H9 (cell line): ENCODE measurements at regions not wholly inside any gene's neighbourhood (a gene's known extent, or its start where the extent isn't known, plus 50 kb on each side); places are given as distances from the start of the nearest gene placed in this dataset.
"Not testable (repeated sequence)": the region's sequence is repeated elsewhere in the genome, so short reads cannot be mapped to it uniquely, and the experiment has no call there.

Experiments
- DNase-seq: peaks from one replicate; pipeline ENCODE4 v3.0.0-alpha.2; 2017
- H2AFZ ChIP-seq: one replicate; pipeline ENCODE4 v1.6.1; 2013; ENCODE audit warnings: mild to moderate bottlenecking, low read length, control low read depth, moderate library complexity
- H2AK5ac ChIP-seq: 2 replicates; pipeline ENCODE4 v1.6.1; 2013; ENCODE audit warnings: low read length, control low read depth, mixed read lengths; ENCODE audit not compliant: insufficient read length
- H2BK120ac ChIP-seq: one replicate; pipeline ENCODE4 v1.6.1; 2013; ENCODE audit warnings: low read depth, mild to moderate bottlenecking, low read length, control low read depth, inconsistent platforms; ENCODE audit not compliant: poor library complexity, severe bottlenecking
- H2BK12ac ChIP-seq: 2 replicates; pipeline ENCODE4 v1.6.1; 2013; ENCODE audit warnings: low read length, control low read depth, mixed read lengths, low read depth; ENCODE audit not compliant: insufficient read length
- H2BK15ac ChIP-seq: 2 replicates; pipeline ENCODE4 v1.6.1; 2013; ENCODE audit warnings: low read depth, low read length, control low read depth
- H2BK20ac ChIP-seq: one replicate; pipeline ENCODE4 v1.6.1; 2013; ENCODE audit warnings: low read depth, mild to moderate bottlenecking, low read length, control low read depth, inconsistent platforms; ENCODE audit not compliant: poor library complexity, severe bottlenecking
- H2BK5ac ChIP-seq: 2 replicates; pipeline ENCODE4 v1.6.1; 2013; ENCODE audit warnings: low read length, control low read depth, mixed read lengths; ENCODE audit not compliant: insufficient read length
- H3K14ac ChIP-seq: 2 replicates; pipeline ENCODE4 v1.6.1; 2013; ENCODE audit warnings: low read length, control low read depth; ENCODE audit not compliant: insufficient read depth
- H3K18ac ChIP-seq: 2 replicates; pipeline ENCODE4 v1.6.1; 2013; ENCODE audit warnings: low read depth, mild to moderate bottlenecking, mixed read lengths, low read length, control low read depth; ENCODE audit not compliant: insufficient read length
- H3K23ac ChIP-seq: 2 replicates; pipeline ENCODE4 v1.6.1; 2013; ENCODE audit warnings: low read length, control low read depth, mixed read lengths, low read depth; ENCODE audit not compliant: insufficient read length
- H3K23me2 ChIP-seq: 2 replicates; pipeline ENCODE4 v1.6.1; 2013; ENCODE audit warnings: low read depth, mild to moderate bottlenecking, mixed read lengths, low read length, control low read depth; ENCODE audit not compliant: insufficient read length, poor library complexity, severe bottlenecking
- H3K27ac ChIP-seq: 2 replicates; pipeline ENCODE4 v1.5.1; 2013; ENCODE audit warnings: low read length, control low read depth, mixed read lengths, low read depth; ENCODE audit not compliant: insufficient read length
- H3K27me3 ChIP-seq: 2 replicates; pipeline ENCODE4 v1.6.1; 2013; ENCODE audit warnings: low read length, control low read depth, inconsistent platforms; ENCODE audit not compliant: insufficient read depth
- H3K4ac ChIP-seq: 2 replicates; pipeline ENCODE4 v1.6.1; 2013; ENCODE audit warnings: low read depth, mild to moderate bottlenecking, control low read depth, inconsistent platforms, low read length, moderate library complexity
- H3K4me1 ChIP-seq: 2 replicates; pipeline ENCODE4 v1.6.1; 2013; ENCODE audit warnings: low read length, control low read depth, inconsistent platforms; ENCODE audit not compliant: insufficient read depth
- H3K4me2 ChIP-seq: 2 replicates; pipeline ENCODE4 v1.6.1; 2013; ENCODE audit warnings: low read length, control low read depth, mixed read lengths; ENCODE audit not compliant: insufficient read length, insufficient read depth
- H3K56ac ChIP-seq: 2 replicates; pipeline ENCODE4 v1.6.1; 2013; ENCODE audit warnings: low read depth, mild to moderate bottlenecking, mixed read lengths, low read length, control low read depth; ENCODE audit not compliant: insufficient read length
- H3K79me1 ChIP-seq: 2 replicates; pipeline ENCODE4 v1.6.1; 2013; ENCODE audit warnings: low read depth, mild to moderate bottlenecking, moderate library complexity, low read length, control low read depth, inconsistent platforms; ENCODE audit not compliant: insufficient read depth, poor library complexity, severe bottlenecking
- H3K79me2 ChIP-seq: 2 replicates; pipeline ENCODE4 v1.6.1; 2013; ENCODE audit warnings: low read length, control low read depth, inconsistent platforms; ENCODE audit not compliant: insufficient read depth
- H3K9ac ChIP-seq: 2 replicates; pipeline ENCODE4 v1.6.1; 2013; ENCODE audit warnings: low read length, control low read depth, mixed read lengths; ENCODE audit not compliant: insufficient read length; ENCODE audit errors: extremely low read depth
- H3K9me3 ChIP-seq: one replicate; pipeline ENCODE4 v1.6.1; 2013; ENCODE audit warnings: low read depth, low read length, inconsistent platforms; ENCODE audit not compliant: control insufficient read depth
- H3T11ph ChIP-seq: one replicate; pipeline ENCODE4 v1.6.1; 2013; ENCODE audit warnings: mild to moderate bottlenecking, low read length, control low read depth, inconsistent platforms
- H4K20me1 ChIP-seq: one replicate; pipeline ENCODE4 v1.6.1; 2013; ENCODE audit not compliant: control insufficient read depth, insufficient read length, insufficient read depth
- H4K5ac ChIP-seq: 2 replicates; pipeline ENCODE4 v1.6.1; 2013; ENCODE audit warnings: low read depth, mild to moderate bottlenecking, mixed read lengths, low read length, control low read depth; ENCODE audit not compliant: insufficient read length
- H4K8ac ChIP-seq: replicated peaks from 2 replicates; pipeline ENCODE4 v1.6.1; 2013; ENCODE audit warnings: low read length, control low read depth, mixed read lengths, low read depth; ENCODE audit not compliant: insufficient read length
- H4K91ac ChIP-seq: 2 replicates; pipeline ENCODE4 v1.6.1; 2013; ENCODE audit warnings: low read depth, mild to moderate bottlenecking, moderate library complexity, mixed read lengths, low read length, control low read depth; ENCODE audit not compliant: insufficient read length
- H3K27ac Mint-ChIP-seq, 3 experiments: 2 replicates in 2 of 3; 3 replicates in 1 of 3; pipeline ENCODE4 v1.8.0; 2020 to 2021; ENCODE audit warnings: mixed read lengths in 3 of 3, mild to moderate bottlenecking in 1 of 3, moderate library complexity in 1 of 3
- H3K27me3 Mint-ChIP-seq: 2 replicates; pipeline ENCODE4 v1.8.0; 2021; ENCODE audit warnings: low read depth, mild to moderate bottlenecking, moderate library complexity, mixed read lengths
- H3K36me3 Mint-ChIP-seq, 3 experiments: 2 replicates in 2 of 3; 3 replicates in 1 of 3; pipeline ENCODE4 v1.8.0; 2020 to 2021; ENCODE audit warnings: low read depth in 3 of 3, mixed read lengths in 3 of 3; ENCODE audit not compliant: insufficient read depth in 1 of 3
- H3K4me1 Mint-ChIP-seq, 2 experiments: 2 replicates each; pipeline ENCODE4 v1.8.0; 2020; ENCODE audit warnings: mixed read lengths in 2 of 2
- H3K4me3 Mint-ChIP-seq, 2 experiments: 2 replicates in 1 of 2; 3 replicates in 1 of 2; pipeline ENCODE4 v1.8.0; 2020 to 2021; ENCODE audit warnings: mild to moderate bottlenecking in 2 of 2, mixed read lengths in 2 of 2, moderate library complexity in 1 of 2
- H3K9me3 Mint-ChIP-seq, 2 experiments: 2 replicates in 1 of 2; 3 replicates in 1 of 2; pipeline ENCODE4 v1.8.0; 2020; ENCODE audit warnings: mild to moderate bottlenecking in 2 of 2, mixed read lengths in 2 of 2, moderate library complexity in 1 of 2
- WGBS: extraction: QIAGEN DNeasy Blood & Tissue Kit; methylation state at CpG from one replicate; pipeline ENCODE4 v1.1.7; 2013; ENCODE audit warnings: missing lambda C conversion rate, low lambda C conversion rate, mixed read lengths; ENCODE audit not compliant: insufficient read length; ENCODE audit errors: extremely low coverage; 5-methylcytosine and 5-hydroxymethylcytosine counted together
- TF ChIP-seq, protein P1 (sequence below): fragments of 200-600 bp; sonication (generic); conservative IDR thresholded peaks from 3 replicates; pipeline ENCODE4 v1.8.0; 2021; ENCODE audit warnings: antibody characterized with exemption, mild to moderate bottlenecking

DNA sequence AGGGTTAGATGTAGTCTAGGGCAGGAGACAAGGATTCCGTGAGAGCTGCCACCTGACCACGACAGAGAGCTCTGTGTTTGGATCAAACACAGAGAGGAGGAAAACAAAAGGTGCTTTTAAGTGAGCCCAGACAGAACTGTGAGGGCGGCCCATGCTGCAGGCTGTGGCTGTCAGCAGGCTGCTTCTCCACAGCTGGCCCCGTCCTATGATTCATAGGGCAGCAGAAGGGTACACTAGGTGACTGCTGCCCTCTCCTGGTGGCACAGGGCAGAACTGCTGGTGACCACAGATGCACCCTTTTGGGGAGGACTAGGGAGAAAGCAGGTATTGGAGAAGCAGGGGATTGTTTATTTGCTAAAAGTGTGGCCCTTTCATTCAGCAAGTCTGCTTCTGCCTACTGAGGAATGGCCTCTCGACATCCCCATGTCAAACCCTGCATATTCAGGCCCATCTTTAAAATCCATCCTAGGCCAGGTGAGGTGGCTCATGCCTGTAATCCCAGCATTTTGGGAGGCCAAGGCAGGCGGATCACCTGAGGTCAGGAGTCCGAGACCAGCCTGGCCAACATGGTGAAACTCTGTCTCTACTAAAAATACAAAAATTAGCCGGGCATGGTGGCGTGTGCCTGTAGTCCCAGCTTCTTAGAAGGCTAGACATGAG, 234.4 kb upstream of the FRG2C start:
- H3K9me3 Mint-ChIP-seq, H3K14ac ChIP-seq, H2AK5ac ChIP-seq, H3K9me3 ChIP-seq, H3K4me1 Mint-ChIP-seq, H3K23ac ChIP-seq, H4K91ac ChIP-seq, H2BK120ac ChIP-seq, H3K4me1 ChIP-seq, H3K27me3 Mint-ChIP-seq, H3K79me1 ChIP-seq, H3K18ac ChIP-seq, H2BK20ac ChIP-seq, H2BK12ac ChIP-seq, H3K4ac ChIP-seq, H3K56ac ChIP-seq, H3K4me2 ChIP-seq, H2BK5ac ChIP-seq, H3K9ac ChIP-seq, H3K27me3 ChIP-seq, H3K27ac ChIP-seq, H2BK15ac ChIP-seq, H3K79me2 ChIP-seq, H2AFZ ChIP-seq, H4K8ac ChIP-seq, H3K23me2 ChIP-seq, H3K4me3 Mint-ChIP-seq, H4K5ac ChIP-seq, H3T11ph ChIP-seq, H4K20me1 ChIP-seq: not testable (repeated sequence)
- DNase-seq: peak; percentile 79
- WGBS: no CpG with 5 or more reads among the region's 9 CpGs
- Mint-ChIP-seq H3K36me3 (peaks cover 12 to 41% (median 35%) of the 10 kb centered on the region in 3 experiments), H3K27ac (peak overlapping the region in 1 of 3 experiments; percentile 48; a peak in 1 of 7 replicates)
- TF ChIP-seq, protein P1, sequence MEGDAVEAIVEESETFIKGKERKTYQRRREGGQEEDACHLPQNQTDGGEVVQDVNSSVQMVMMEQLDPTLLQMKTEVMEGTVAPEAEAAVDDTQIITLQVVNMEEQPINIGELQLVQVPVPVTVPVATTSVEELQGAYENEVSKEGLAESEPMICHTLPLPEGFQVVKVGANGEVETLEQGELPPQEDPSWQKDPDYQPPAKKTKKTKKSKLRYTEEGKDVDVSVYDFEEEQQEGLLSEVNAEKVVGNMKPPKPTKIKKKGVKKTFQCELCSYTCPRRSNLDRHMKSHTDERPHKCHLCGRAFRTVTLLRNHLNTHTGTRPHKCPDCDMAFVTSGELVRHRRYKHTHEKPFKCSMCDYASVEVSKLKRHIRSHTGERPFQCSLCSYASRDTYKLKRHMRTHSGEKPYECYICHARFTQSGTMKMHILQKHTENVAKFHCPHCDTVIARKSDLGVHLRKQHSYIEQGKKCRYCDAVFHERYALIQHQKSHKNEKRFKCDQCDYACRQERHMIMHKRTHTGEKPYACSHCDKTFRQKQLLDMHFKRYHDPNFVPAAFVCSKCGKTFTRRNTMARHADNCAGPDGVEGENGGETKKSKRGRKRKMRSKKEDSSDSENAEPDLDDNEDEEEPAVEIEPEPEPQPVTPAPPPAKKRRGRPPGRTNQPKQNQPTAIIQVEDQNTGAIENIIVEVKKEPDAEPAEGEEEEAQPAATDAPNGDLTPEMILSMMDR: peak; percentile 85

DNA sequence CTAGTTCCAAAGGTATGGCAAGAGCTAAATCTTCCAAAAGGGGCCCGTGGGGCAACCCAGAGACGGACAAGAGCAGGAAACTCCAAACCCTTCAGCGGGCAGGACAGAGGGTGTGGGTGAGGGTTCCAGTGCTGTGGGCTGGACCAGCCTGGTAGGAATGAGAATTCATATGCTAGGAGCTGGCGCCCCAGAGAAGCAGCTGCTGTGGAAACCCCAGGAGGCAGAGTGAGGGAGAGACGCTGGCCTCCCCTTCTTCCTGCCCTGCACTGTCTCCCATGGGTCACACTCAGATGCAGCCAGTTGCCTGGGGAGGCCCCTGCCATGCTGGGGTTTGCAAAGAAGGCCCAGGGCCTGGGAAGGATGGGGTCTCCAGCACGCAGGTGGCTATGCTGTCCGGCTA, 233.7 kb upstream of the FRG2C start:
- not testable (repeated sequence) for H4K5ac ChIP-seq, H3K56ac ChIP-seq, H2BK12ac ChIP-seq, H3K18ac ChIP-seq, H3K14ac ChIP-seq, H2BK15ac ChIP-seq, H3K4me1 ChIP-seq, H3K79me1 ChIP-seq, H3K9me3 Mint-ChIP-seq, H2AFZ ChIP-seq, H2BK20ac ChIP-seq, H3K9ac ChIP-seq, H3K4me3 Mint-ChIP-seq, DNase-seq, H3K79me2 ChIP-seq, H3K4ac ChIP-seq, H3K23me2 ChIP-seq, H3K27me3 ChIP-seq, H2AK5ac ChIP-seq, H3T11ph ChIP-seq, H3K9me3 ChIP-seq, H4K20me1 ChIP-seq, H3K27me3 Mint-ChIP-seq, H2BK120ac ChIP-seq, H2BK5ac ChIP-seq, H3K27ac Mint-ChIP-seq, H4K8ac ChIP-seq, H3K27ac ChIP-seq, H3K4me1 Mint-ChIP-seq, H3K23ac ChIP-seq, H4K91ac ChIP-seq, H3K4me2 ChIP-seq
- peaks cover 11 to 39% (median 33%) of the 10 kb centered on the region in 3 experiments for H3K36me3 Mint-ChIP-seq
- no CpG with 5 or more reads among the region's 7 CpGs for WGBS
